HG03432 (cell line): ENCODE measurements at regions not wholly inside any gene's neighbourhood (a gene's known extent, or its start where the extent isn't known, plus 50 kb on each side); places are given as distances from the start of the nearest gene placed in this dataset.
"Not testable (repeated sequence)": the region's sequence is repeated elsewhere in the genome, so short reads cannot be mapped to it uniquely, and the experiment has no call there.

Experiments
- ATAC-seq: cut with Tn5 transposase; IDR thresholded peaks from one replicate; pipeline ENCODE4 v1.9.1; 2021; ENCODE audit warnings: mild to moderate bottlenecking, moderate library complexity; ENCODE audit not compliant: unreplicated experiment

GRCh38 chr15:95051861-95052260 lies 820.5 kb downstream of the MCTP2 start:
- no peak for ATAC-seq

GRCh38 chr15:95059346-95059905 lies 828.1 kb downstream of the MCTP2 start:
- ATAC-seq, result no peak

GRCh38 chr15:95068701-95069521 lies 837.5 kb downstream of the MCTP2 start:
- no peak for ATAC-seq

- no peak for ATAC-seq
Measured at GRCh38 chr15:95075792-95076677, 844.7 kb downstream of the MCTP2 start.

DNA sequence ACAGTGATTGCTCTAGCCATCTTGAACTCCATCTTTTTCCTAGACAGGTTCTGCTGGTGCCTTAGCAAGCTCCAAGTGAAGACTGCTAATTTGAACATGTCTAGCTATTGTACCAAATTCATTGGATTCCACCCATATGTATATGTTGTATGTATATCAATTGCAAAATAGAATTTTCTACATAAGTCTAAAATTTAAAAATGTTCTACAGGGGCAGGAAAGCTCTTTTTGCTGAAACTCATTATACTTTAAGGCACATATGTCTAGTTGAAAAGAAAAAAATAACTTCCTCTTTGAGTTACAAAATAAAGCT lies 845.3 kb downstream of the MCTP2 start:
- ATAC-seq, result no peak

- ATAC-seq, result no peak
Measured at GRCh38 chr15:95078003-95078402, 846.6 kb downstream of the MCTP2 start.

- not testable (repeated sequence) for ATAC-seq
Measured at GRCh38 chr15:95080228-95080627, 848.9 kb downstream of the MCTP2 start.

DNA sequence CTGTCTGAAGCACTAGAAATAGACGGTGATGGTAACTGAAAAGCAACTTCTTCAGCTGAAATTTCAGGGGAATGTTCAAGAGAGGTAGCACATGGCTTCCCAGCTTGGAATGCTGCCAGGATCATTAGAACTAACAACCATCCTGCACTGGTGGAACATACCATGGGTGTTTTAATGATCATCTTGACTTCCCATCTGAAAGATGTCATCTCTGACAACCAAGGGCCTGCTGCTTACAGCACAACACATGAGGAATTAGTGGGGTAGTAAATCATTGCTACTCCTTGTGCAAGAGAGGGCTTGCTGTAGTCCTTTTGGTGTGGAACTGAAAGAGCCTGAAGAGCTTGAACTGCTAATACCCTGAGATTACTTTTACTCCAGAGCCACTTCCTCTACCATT lies 853.7 kb downstream of the MCTP2 start:
- no peak for ATAC-seq

- no peak for ATAC-seq
Measured at GRCh38 chr15:95086531-95087252, 855.3 kb downstream of the MCTP2 start.

DNA sequence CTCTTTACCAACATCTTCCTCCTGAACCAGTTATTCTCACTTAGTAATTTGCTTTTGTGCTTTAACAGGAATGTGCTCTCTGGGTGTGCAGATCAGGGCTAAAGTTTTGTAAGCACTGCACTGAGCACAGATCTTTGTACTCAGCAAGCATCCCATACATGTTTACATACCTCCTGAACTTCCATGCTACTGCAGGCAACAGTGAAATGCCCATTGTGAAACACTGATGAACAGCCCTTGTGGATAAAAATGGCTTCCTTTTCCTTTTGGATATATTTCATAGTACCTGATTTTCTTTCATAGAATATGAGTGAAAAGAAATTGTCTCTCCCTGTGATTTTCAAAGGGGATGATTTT lies 855.9 kb downstream of the MCTP2 start:
- no peak for ATAC-seq

DNA sequence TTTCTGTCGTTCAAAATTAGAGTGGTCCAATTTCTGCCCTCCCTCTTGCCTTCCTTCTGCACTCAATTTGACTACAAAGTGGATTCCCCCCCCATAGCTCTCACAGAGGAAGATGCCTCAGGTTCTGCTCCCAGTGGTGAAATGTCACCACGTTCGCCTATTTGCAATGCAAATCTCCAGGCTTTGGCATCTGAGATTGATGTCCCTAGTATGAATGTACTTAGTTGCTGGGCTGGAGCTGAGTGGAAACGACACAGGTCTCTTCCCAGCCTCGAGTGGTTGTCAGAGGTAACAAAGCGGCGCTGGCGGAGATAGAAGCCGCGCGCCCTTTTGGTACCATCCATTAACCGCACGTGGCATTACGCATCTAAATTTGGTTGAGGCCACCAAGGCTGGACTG lies 860.1 kb downstream of the MCTP2 start:
- no peak for ATAC-seq

DNA sequence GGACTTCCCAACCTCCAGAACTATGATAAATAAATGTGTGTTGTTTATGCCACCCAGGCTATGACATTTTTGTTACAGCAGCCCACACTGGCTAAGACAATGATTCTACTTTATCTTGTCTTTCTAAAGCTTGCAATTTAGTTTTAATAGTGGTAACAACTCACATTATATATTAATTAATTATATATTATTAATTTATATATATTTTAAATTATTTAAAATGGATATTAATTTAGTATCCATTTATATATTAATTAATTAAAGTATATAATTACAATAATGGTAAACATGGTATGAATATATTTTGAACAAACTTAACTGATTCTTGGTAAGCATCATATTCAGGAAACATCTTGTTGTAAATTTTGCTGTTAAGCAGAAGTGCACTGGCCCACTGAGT lies 863.9 kb downstream of the MCTP2 start:
- no peak for ATAC-seq

DNA sequence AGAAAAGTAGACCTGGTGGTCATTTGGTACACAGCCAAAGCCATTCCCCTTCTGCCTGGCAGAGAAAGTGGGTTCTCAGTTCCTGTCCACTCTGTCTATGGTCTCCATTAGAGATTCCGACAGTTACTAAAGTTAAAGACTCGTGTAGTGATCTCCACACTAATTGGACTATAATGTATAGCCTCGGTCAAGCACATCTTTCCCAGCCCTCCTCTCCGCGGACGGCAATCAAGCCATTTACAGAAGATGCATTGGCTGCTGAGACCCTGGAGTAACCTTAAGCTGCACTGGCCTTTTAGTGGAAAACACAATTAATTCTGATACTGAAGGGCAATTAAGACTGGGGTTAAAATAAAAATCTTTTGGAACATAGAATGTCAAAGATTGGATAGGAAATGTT lies 865.3 kb downstream of the MCTP2 start:
- no peak for ATAC-seq

DNA sequence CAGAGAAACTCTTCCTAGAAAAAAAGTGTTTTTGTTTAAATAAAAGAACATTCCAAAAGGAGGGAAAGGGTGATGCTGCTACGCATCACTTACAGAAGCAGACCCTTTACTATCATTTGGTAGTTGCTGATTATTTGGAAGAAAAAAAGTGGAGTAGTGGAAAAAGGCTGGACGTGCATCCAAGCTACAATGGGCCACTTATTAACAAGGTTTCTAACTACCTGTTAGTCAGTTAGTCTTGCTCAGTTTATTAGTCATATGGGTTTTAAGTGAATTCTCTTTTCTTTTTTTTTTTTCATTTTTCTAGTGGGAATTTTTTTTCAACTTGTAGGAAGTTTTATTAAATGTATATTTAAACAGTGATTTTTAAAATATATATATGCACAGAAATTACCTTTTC lies 866.0 kb downstream of the MCTP2 start:
- ATAC-seq, result no peak

DNA sequence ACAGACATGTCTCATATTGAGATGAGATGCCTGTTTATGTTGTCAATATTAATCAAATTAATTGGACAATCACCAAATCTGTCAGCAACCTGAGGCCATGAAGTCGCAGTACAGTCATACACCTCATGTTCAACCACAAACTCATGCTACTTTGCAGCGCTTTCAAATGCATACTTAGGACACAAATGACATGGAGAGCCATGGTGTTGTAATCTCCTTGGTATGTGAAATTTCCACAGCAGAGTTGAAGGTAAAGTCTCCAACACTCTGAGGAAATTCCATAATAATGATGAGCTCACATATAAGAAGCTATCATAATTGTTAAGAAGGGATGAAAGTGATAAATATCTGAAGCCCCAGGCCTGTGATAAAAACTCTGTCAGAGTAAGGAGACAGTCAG lies 873.9 kb downstream of the MCTP2 start:
- ATAC-seq, result no peak

GRCh38 chr15:95106801-95107200 lies 875.4 kb downstream of the MCTP2 start:
- ATAC-seq, result no peak

DNA sequence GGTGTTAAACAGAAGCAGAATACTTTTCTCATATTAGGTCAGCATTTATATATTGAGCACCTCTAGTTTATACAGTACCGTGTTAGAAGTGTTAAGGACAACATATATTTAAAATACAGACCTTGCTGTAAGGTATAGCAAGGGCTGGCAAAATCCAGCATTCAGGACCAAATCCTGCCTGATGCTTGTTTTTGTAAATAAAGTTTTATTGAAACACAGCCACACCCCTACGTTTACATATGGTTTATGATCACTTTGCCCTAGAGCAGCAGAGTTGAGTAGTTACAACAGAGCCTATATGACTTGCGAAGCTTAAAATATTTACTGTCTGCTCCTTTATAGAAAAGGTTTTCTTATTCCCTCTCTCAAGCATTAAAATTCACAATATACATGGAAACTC lies 877.3 kb downstream of the MCTP2 start:
- ATAC-seq, result no peak

- no peak for ATAC-seq
Measured at GRCh38 chr15:95111969-95112368, 880.6 kb downstream of the MCTP2 start.

DNA sequence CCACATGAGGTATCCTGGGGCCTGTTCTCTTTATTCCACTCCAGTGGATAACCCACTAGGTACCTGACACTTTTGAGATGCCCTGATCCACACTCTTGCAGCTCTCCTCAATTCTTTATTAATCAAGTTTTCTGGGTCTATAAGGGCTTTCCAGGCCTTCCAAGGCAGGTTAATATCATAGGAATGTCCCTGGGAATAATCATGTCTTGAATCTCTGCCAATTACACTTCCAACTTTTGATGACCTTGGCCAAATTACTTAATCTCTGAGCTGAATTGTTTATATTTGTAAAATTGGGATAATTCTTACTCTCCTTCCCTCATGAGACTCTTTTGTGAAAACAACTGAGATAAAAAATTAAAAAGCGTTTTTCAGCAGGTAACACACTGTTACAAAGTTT lies 881.7 kb downstream of the MCTP2 start:
- ATAC-seq, result no peak

GRCh38 chr15:95119041-95119610 lies 887.8 kb downstream of the MCTP2 start:
- no peak for ATAC-seq

DNA sequence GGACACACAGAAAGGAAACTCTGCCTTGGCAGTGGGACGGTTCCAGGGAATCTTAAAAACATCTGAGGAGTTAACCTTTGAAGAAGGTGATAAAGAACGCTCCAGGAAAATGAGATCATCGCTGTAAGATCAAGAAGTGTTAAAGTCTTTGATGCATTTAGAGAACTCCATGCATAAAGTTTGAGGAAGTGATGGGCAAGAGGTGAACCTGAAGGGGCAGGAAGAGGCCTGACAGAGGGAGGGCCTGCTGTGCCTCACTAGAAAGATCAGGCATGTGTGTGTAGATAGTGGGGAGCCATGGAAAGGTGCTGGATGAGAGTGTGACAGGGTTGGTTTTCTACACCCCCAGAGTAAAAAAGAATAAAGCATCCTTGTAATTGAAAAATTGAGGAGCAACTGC lies 889.2 kb downstream of the MCTP2 start:
- ATAC-seq, result no peak
